Breast epithelium (tissue), 3 donors: ENCODE measurements at regions not wholly inside any gene's neighbourhood (a gene's known extent, or its start where the extent isn't known, plus 50 kb on each side); places are given as distances from the start of the nearest gene placed in this dataset.

Source experiments
- CTCF ChIP-seq, 3 donors: fragments of 450-650 bp; IDR thresholded peaks; one replicate each; pipeline ENCODE4 v1.5.1; 2016 to 2017; ENCODE audit warnings: antibody characterized with exemption in 3 of 3, mild to moderate bottlenecking in 3 of 3, moderate library complexity in 3 of 3
- POLR2AphosphoS5 ChIP-seq, 3 donors: sonication (generic); formaldehyde crosslinking; IDR thresholded peaks; one replicate each; pipeline ENCODE4 v1.6.1; 2017; ENCODE audit warnings: antibody characterized with exemption in 3 of 3

GRCh38 chr11:119566319-119566718 lies 143.3 kb upstream of the THY1 start:
- TF ChIP-seq CTCF (IDR thresholded peaks at IDR 0.05): no peak
- TF ChIP-seq POLR2AphosphoS5 (IDR thresholded peaks at IDR 0.05): no peak
